H9 (cell line): ENCODE measurements at regions not wholly inside any gene's neighbourhood (a gene's known extent, or its start where the extent isn't known, plus 50 kb on each side); places are given as distances from the start of the nearest gene placed in this dataset.

Experiments used
- DNase-seq: peaks from one replicate; pipeline ENCODE4 v3.0.0-alpha.2; 2017
- H2AFZ ChIP-seq: one replicate; pipeline ENCODE4 v1.6.1; 2013; ENCODE audit warnings: mild to moderate bottlenecking, low read length, control low read depth, moderate library complexity
- H2AK5ac ChIP-seq: 2 replicates; pipeline ENCODE4 v1.6.1; 2013; ENCODE audit warnings: low read length, control low read depth, mixed read lengths; ENCODE audit not compliant: insufficient read length
- H2BK120ac ChIP-seq: one replicate; pipeline ENCODE4 v1.6.1; 2013; ENCODE audit warnings: low read depth, mild to moderate bottlenecking, low read length, control low read depth, inconsistent platforms; ENCODE audit not compliant: poor library complexity, severe bottlenecking
- H2BK12ac ChIP-seq: 2 replicates; pipeline ENCODE4 v1.6.1; 2013; ENCODE audit warnings: low read length, control low read depth, mixed read lengths, low read depth; ENCODE audit not compliant: insufficient read length
- H2BK15ac ChIP-seq: 2 replicates; pipeline ENCODE4 v1.6.1; 2013; ENCODE audit warnings: low read depth, low read length, control low read depth
- H2BK20ac ChIP-seq: one replicate; pipeline ENCODE4 v1.6.1; 2013; ENCODE audit warnings: low read depth, mild to moderate bottlenecking, low read length, control low read depth, inconsistent platforms; ENCODE audit not compliant: poor library complexity, severe bottlenecking
- H2BK5ac ChIP-seq: 2 replicates; pipeline ENCODE4 v1.6.1; 2013; ENCODE audit warnings: low read length, control low read depth, mixed read lengths; ENCODE audit not compliant: insufficient read length
- H3K14ac ChIP-seq: 2 replicates; pipeline ENCODE4 v1.6.1; 2013; ENCODE audit warnings: low read length, control low read depth; ENCODE audit not compliant: insufficient read depth
- H3K18ac ChIP-seq: 2 replicates; pipeline ENCODE4 v1.6.1; 2013; ENCODE audit warnings: low read depth, mild to moderate bottlenecking, mixed read lengths, low read length, control low read depth; ENCODE audit not compliant: insufficient read length
- H3K23ac ChIP-seq: 2 replicates; pipeline ENCODE4 v1.6.1; 2013; ENCODE audit warnings: low read length, control low read depth, mixed read lengths, low read depth; ENCODE audit not compliant: insufficient read length
- H3K23me2 ChIP-seq: 2 replicates; pipeline ENCODE4 v1.6.1; 2013; ENCODE audit warnings: low read depth, mild to moderate bottlenecking, mixed read lengths, low read length, control low read depth; ENCODE audit not compliant: insufficient read length, poor library complexity, severe bottlenecking
- H3K27ac ChIP-seq: 2 replicates; pipeline ENCODE4 v1.5.1; 2013; ENCODE audit warnings: low read length, control low read depth, mixed read lengths, low read depth; ENCODE audit not compliant: insufficient read length
- H3K27me3 ChIP-seq: 2 replicates; pipeline ENCODE4 v1.6.1; 2013; ENCODE audit warnings: low read length, control low read depth, inconsistent platforms; ENCODE audit not compliant: insufficient read depth
- H3K4ac ChIP-seq: 2 replicates; pipeline ENCODE4 v1.6.1; 2013; ENCODE audit warnings: low read depth, mild to moderate bottlenecking, control low read depth, inconsistent platforms, low read length, moderate library complexity
- H3K4me1 ChIP-seq: 2 replicates; pipeline ENCODE4 v1.6.1; 2013; ENCODE audit warnings: low read length, control low read depth, inconsistent platforms; ENCODE audit not compliant: insufficient read depth
- H3K4me2 ChIP-seq: 2 replicates; pipeline ENCODE4 v1.6.1; 2013; ENCODE audit warnings: low read length, control low read depth, mixed read lengths; ENCODE audit not compliant: insufficient read length, insufficient read depth
- H3K56ac ChIP-seq: 2 replicates; pipeline ENCODE4 v1.6.1; 2013; ENCODE audit warnings: low read depth, mild to moderate bottlenecking, mixed read lengths, low read length, control low read depth; ENCODE audit not compliant: insufficient read length
- H3K79me1 ChIP-seq: 2 replicates; pipeline ENCODE4 v1.6.1; 2013; ENCODE audit warnings: low read depth, mild to moderate bottlenecking, moderate library complexity, low read length, control low read depth, inconsistent platforms; ENCODE audit not compliant: insufficient read depth, poor library complexity, severe bottlenecking
- H3K79me2 ChIP-seq: 2 replicates; pipeline ENCODE4 v1.6.1; 2013; ENCODE audit warnings: low read length, control low read depth, inconsistent platforms; ENCODE audit not compliant: insufficient read depth
- H3K9ac ChIP-seq: 2 replicates; pipeline ENCODE4 v1.6.1; 2013; ENCODE audit warnings: low read length, control low read depth, mixed read lengths; ENCODE audit not compliant: insufficient read length; ENCODE audit errors: extremely low read depth
- H3K9me3 ChIP-seq: one replicate; pipeline ENCODE4 v1.6.1; 2013; ENCODE audit warnings: low read depth, low read length, inconsistent platforms; ENCODE audit not compliant: control insufficient read depth
- H3T11ph ChIP-seq: one replicate; pipeline ENCODE4 v1.6.1; 2013; ENCODE audit warnings: mild to moderate bottlenecking, low read length, control low read depth, inconsistent platforms
- H4K20me1 ChIP-seq: one replicate; pipeline ENCODE4 v1.6.1; 2013; ENCODE audit not compliant: control insufficient read depth, insufficient read length, insufficient read depth
- H4K5ac ChIP-seq: 2 replicates; pipeline ENCODE4 v1.6.1; 2013; ENCODE audit warnings: low read depth, mild to moderate bottlenecking, mixed read lengths, low read length, control low read depth; ENCODE audit not compliant: insufficient read length
- H4K8ac ChIP-seq: replicated peaks from 2 replicates; pipeline ENCODE4 v1.6.1; 2013; ENCODE audit warnings: low read length, control low read depth, mixed read lengths, low read depth; ENCODE audit not compliant: insufficient read length
- H4K91ac ChIP-seq: 2 replicates; pipeline ENCODE4 v1.6.1; 2013; ENCODE audit warnings: low read depth, mild to moderate bottlenecking, moderate library complexity, mixed read lengths, low read length, control low read depth; ENCODE audit not compliant: insufficient read length
- H3K27ac Mint-ChIP-seq, 3 experiments: 2 replicates in 2 of 3; 3 replicates in 1 of 3; pipeline ENCODE4 v1.8.0; 2020 to 2021; ENCODE audit warnings: mixed read lengths in 3 of 3, mild to moderate bottlenecking in 1 of 3, moderate library complexity in 1 of 3
- H3K27me3 Mint-ChIP-seq: 2 replicates; pipeline ENCODE4 v1.8.0; 2021; ENCODE audit warnings: low read depth, mild to moderate bottlenecking, moderate library complexity, mixed read lengths
- H3K36me3 Mint-ChIP-seq, 3 experiments: 2 replicates in 2 of 3; 3 replicates in 1 of 3; pipeline ENCODE4 v1.8.0; 2020 to 2021; ENCODE audit warnings: low read depth in 3 of 3, mixed read lengths in 3 of 3; ENCODE audit not compliant: insufficient read depth in 1 of 3
- H3K4me1 Mint-ChIP-seq, 2 experiments: 2 replicates each; pipeline ENCODE4 v1.8.0; 2020; ENCODE audit warnings: mixed read lengths in 2 of 2
- H3K4me3 Mint-ChIP-seq, 2 experiments: 2 replicates in 1 of 2; 3 replicates in 1 of 2; pipeline ENCODE4 v1.8.0; 2020 to 2021; ENCODE audit warnings: mild to moderate bottlenecking in 2 of 2, mixed read lengths in 2 of 2, moderate library complexity in 1 of 2
- H3K9me3 Mint-ChIP-seq, 2 experiments: 2 replicates in 1 of 2; 3 replicates in 1 of 2; pipeline ENCODE4 v1.8.0; 2020; ENCODE audit warnings: mild to moderate bottlenecking in 2 of 2, mixed read lengths in 2 of 2, moderate library complexity in 1 of 2
- WGBS: extraction: QIAGEN DNeasy Blood & Tissue Kit; methylation state at CpG from one replicate; pipeline ENCODE4 v1.1.7; 2013; ENCODE audit warnings: missing lambda C conversion rate, low lambda C conversion rate, mixed read lengths; ENCODE audit not compliant: insufficient read length; ENCODE audit errors: extremely low coverage; 5-methylcytosine and 5-hydroxymethylcytosine counted together
- TF ChIP-seq, protein P1 (sequence below): fragments of 200-600 bp; sonication (generic); conservative IDR thresholded peaks from 3 replicates; pipeline ENCODE4 v1.8.0; 2021; ENCODE audit warnings: antibody characterized with exemption, mild to moderate bottlenecking

DNA sequence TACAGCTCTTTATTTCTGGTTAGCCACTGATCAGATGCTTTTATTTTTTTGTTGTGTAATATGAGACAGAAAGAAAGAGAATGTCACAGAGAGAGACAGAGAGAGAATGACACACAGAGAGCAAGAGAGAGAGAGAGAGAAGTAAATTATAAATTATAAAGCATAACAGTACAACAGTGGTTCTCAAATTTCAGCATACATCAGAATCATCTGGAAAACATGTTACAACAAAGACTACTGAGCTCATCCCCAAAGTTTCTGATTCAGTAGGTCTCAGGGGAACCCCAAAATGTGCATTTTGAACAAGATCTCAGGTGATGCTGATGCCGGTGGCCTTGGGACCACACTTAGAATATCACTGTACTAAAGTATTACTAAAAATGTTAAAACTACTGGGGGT, 245.8 kb upstream of the DIAPH2 start:
- WGBS: no CpG with 5 or more reads among the region's 1 CpG
- Histone ChIP-seq H4K91ac (no peak overlapping the region), H3T11ph (no peak overlapping the region), H3K79me2 (no peaks in the 10 kb centered on the region), H2BK20ac (no peak overlapping the region), H3K27me3 (no peaks in the 10 kb centered on the region), H3K4ac (no peak overlapping the region), H3K18ac (no peak overlapping the region), H2BK120ac (no peak overlapping the region), H3K56ac (no peak overlapping the region), H2BK12ac (no peak overlapping the region), H3K9ac (no peak overlapping the region), H4K20me1 (no peaks in the 10 kb centered on the region), H3K79me1 (no peaks in the 10 kb centered on the region), H2BK15ac (no peak overlapping the region), H3K9me3 (no peaks in the 10 kb centered on the region), H2BK5ac (no peak overlapping the region), H2AK5ac (no peak overlapping the region), H4K5ac (no peak overlapping the region), H3K14ac (no peak overlapping the region), H3K23ac (no peak overlapping the region), H4K8ac (no peak overlapping the region), H2AFZ (no peak overlapping the region), H3K23me2 (no peaks in the 10 kb centered on the region), H3K4me2 (no peak overlapping the region), H3K4me1 (no peaks in the 10 kb centered on the region), H3K27ac (no peak overlapping the region)
- Mint-ChIP-seq H3K27me3 (peaks cover 4% of the 10 kb centered on the region), H3K27ac (no peak overlapping the region), H3K4me1 (peaks cover 0 to under 1% of the 10 kb centered on the region in 2 experiments; a peak in 1 of 4 replicates), H3K9me3 (no peaks in the 10 kb centered on the region), H3K4me3 (no peak overlapping the region), H3K36me3 (no peaks in the 10 kb centered on the region)
- TF ChIP-seq, protein P1, sequence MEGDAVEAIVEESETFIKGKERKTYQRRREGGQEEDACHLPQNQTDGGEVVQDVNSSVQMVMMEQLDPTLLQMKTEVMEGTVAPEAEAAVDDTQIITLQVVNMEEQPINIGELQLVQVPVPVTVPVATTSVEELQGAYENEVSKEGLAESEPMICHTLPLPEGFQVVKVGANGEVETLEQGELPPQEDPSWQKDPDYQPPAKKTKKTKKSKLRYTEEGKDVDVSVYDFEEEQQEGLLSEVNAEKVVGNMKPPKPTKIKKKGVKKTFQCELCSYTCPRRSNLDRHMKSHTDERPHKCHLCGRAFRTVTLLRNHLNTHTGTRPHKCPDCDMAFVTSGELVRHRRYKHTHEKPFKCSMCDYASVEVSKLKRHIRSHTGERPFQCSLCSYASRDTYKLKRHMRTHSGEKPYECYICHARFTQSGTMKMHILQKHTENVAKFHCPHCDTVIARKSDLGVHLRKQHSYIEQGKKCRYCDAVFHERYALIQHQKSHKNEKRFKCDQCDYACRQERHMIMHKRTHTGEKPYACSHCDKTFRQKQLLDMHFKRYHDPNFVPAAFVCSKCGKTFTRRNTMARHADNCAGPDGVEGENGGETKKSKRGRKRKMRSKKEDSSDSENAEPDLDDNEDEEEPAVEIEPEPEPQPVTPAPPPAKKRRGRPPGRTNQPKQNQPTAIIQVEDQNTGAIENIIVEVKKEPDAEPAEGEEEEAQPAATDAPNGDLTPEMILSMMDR: no peak
- DNase-seq: no peak
